Stimulated activated CD4-positive, alpha-beta T cell treated with anti-CD3 and anti-CD28 coated beads, Interleukin-2, amount 100 ng/mL, for 48 hours (primary cell): ENCODE measurements at regions not wholly inside any gene's neighbourhood (a gene's known extent, or its start where the extent isn't known, plus 50 kb on each side); places are given as distances from the start of the nearest gene placed in this dataset.

ENCODE experiments used
- DNase-seq, 2 donors: peaks; one replicate each; pipeline ENCODE4 v3.0.0-alpha.2; 2020

DNA sequence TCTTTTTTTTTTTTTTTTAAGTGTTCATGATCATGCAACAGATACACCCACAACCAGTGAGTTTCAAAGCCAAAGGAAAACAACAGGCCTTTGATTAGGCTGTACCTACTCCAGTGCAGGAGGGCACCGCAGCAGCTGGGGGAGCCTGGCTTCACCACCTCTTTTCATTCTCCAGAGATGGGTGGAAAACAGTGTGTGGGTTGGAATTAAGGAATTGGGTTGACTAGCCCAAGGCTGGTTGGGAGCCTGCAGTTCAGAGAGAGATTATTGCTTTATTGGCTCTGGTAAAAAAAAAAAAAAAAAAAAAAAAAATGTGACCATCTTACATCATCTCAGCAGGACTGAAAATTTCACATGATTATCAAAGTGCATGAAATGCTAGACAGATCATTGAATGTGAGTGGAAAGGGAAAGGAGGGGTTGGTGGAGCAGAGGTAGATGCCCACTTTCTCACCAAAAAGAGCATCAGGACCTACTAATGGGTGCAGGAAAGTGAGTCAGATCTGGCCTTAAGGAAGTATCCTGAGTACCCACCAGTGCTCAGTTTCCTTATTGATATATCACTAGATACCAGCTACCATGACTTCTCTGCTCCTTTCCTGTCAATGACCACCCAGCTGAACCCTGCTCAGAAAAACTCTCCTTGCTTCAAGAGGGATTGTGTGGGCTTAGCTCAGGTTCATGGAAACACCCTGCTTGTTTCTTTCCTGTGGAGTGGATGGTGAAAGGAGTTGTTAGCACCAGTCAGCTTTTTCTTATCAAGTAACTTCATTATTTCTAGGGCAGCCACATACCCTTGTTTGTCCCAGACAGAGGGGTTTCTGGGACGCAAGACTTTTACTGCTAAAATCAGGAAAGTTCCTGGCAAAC, 54.8 kb upstream of the DYRK2 start:
- no peak for DNase-seq

DNA sequence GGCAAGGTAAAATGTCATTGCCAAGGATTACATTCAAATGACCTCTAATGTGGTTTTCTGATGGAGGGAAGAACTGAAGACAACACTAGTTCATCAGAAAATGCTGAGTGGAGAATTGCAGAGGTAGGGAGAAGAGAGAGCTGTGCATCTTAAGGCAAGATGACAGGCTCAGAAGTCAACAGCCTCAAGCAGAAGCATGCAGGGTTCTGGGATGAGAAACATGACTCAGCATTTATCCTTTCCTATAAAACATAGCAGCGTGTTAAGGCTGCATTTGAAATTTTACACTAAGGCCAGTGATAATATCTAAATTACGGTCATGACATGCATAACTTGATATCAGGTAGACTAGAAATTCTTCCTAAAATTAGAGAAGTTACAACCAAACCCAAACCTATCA, 53.7 kb upstream of the DYRK2 start:
- DNase-seq = no peak

DNA sequence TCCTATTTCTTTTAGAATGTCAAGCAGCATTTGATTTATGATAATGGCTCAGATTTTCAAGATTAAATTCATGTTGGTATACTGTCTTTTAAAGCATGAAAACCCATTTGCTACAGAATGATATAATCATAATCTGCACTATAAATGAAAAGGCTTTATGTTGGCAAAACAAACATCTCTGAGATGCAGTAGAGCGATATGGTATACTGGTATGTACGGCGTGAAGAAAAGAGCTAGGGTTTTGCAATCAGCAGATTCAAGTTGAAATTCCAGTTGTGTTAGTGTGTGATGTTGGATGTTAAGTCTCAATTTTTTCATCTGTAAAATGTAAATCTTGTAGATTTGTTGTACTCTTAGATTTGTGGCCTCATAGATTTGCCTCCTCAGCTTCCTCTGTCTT, 53.2 kb upstream of the DYRK2 start:
- no peak for DNase-seq

DNA sequence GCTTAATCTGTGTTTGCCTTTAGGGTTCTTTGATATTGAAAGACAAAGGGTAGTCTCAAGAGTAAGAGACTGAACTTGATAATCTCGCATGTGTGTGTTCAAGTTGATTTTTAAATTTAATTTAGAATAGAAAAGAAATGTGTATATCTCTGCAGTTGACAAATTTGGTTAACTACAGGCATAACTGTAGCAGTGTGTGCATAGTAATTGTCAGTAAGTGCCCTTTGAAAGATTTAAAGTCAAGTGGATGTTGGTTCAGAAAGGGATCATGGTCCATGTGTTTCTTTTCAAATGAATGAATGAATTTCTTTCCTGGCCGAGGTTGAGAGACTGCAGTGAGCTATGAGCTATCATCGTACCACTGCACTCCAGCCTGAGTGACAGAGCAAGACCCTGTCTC, 49.9 kb upstream of the DYRK2 start:
- DNase-seq = no peak
